Suppressor macrophage (primary cell): ENCODE measurements at regions not wholly inside any gene's neighbourhood (a gene's known extent, or its start where the extent isn't known, plus 50 kb on each side); places are given as distances from the start of the nearest gene placed in this dataset.

Experiments
- DNase-seq, 4 experiments: peaks; one replicate each; pipeline ENCODE4 v3.0.0-alpha.2; 2020 to 2022

- no peak for DNase-seq
These were observed 420.1 kb downstream of the ARAP2 start for GRCh38 chr4:35824231-35824630.

GRCh38 chr4:35835893-35836292, 408.4 kb downstream of the ARAP2 start:
- no peak for DNase-seq

- DNase-seq: no peak
These were observed 407.7 kb downstream of the ARAP2 start for GRCh38 chr4:35836596-35836995.

GRCh38 chr4:35867057-35867456, 377.3 kb downstream of the ARAP2 start:
- DNase-seq: no peak

- no peak for DNase-seq
These were observed 372.0 kb downstream of the ARAP2 start for GRCh38 chr4:35872273-35872672.

GRCh38 chr4:35879479-35879878, 364.8 kb downstream of the ARAP2 start:
- DNase-seq: no peak

GRCh38 chr4:35883108-35883507, 361.2 kb downstream of the ARAP2 start:
- no peak for DNase-seq

- DNase-seq: no peak
These were observed 359.4 kb downstream of the ARAP2 start for GRCh38 chr4:35884714-35885480.

GRCh38 chr4:35897808-35898207, 346.5 kb downstream of the ARAP2 start:
- DNase-seq: no peak

GRCh38 chr4:35900286-35901243, 343.7 kb downstream of the ARAP2 start:
- no peak for DNase-seq

- DNase-seq: no peak
These were observed 332.1 kb downstream of the ARAP2 start for GRCh38 chr4:35912174-35912573.

GRCh38 chr4:35918491-35918977, 325.8 kb downstream of the ARAP2 start:
- no peak for DNase-seq

GRCh38 chr4:35925806-35926205, 318.5 kb downstream of the ARAP2 start:
- no peak for DNase-seq

GRCh38 chr4:35926788-35927187, 317.5 kb downstream of the ARAP2 start:
- no peak for DNase-seq

- no peak for DNase-seq
These were observed 310.4 kb downstream of the ARAP2 start for GRCh38 chr4:35933901-35934300.

- peak in 3 of 4 experiments; percentile 37 to 68 (median 57) for DNase-seq
These were observed 309.9 kb downstream of the ARAP2 start for GRCh38 chr4:35934320-35934981.

- DNase-seq: peak in 2 of 4 experiments; percentile 42 to 57
These were observed 305.4 kb downstream of the ARAP2 start for GRCh38 chr4:35938936-35939335.

GRCh38 chr4:35939751-35940150, 304.6 kb downstream of the ARAP2 start:
- no peak for DNase-seq

GRCh38 chr4:35942092-35942491, 302.2 kb downstream of the ARAP2 start:
- peak; percentile 48 to 79 (median 67) for DNase-seq

GRCh38 chr4:35943606-35944005, 300.7 kb downstream of the ARAP2 start:
- DNase-seq: no peak

- no peak for DNase-seq
These were observed 296.1 kb downstream of the ARAP2 start for GRCh38 chr4:35948171-35948570.

GRCh38 chr4:35950442-35950841, 293.9 kb downstream of the ARAP2 start:
- no peak for DNase-seq

GRCh38 chr4:35952751-35953150, 291.6 kb downstream of the ARAP2 start:
- no peak for DNase-seq
